HepG2 (cell line): ENCODE measurements at regions not wholly inside any gene's neighbourhood (a gene's known extent, or its start where the extent isn't known, plus 50 kb on each side); places are given as distances from the start of the nearest gene placed in this dataset.

Experiments
- ATAC-seq: fragments of 200-7000 bp; cut with Tn5 transposase; 3 replicates; pipeline ENCODE4 v1.9.1; 2020; ENCODE audit warnings: mild to moderate bottlenecking, moderate library complexity
- BruUV-seq: library from RNA; stranded (reverse); fragments of 400-500 nt; replicated peaks from 2 replicates; lab custom pipeline; 2021; lab: Mats Ljungman, UMichigan
- CTCF ChIA-PET: fragments of 300-600 bp; formaldehyde crosslinking; extraction: SDS; loops from one replicate; lab custom pipeline; 2021; ENCODE audit warnings: low total read pairs, inconsistent platforms, low intra/inter-chr PET ratio; lab: Yijun Ruan, JAX
- POLR2A ChIA-PET: fragments of 350-600 bp; sonication (Branson Sonifier 250); formaldehyde crosslinking; loops from one replicate; lab custom pipeline; 2020; ENCODE audit warnings: antibody characterized with exemption, inconsistent platforms; lab: Yijun Ruan, JAX
- DNase-seq: peaks from one replicate; pipeline ENCODE4 v3.0.0-alpha.2; 2015; ENCODE audit warnings: low spot score
- FAIRE-seq: peaks from 3 replicates; lab custom pipeline; 2011; peaks lifted over from hg19 to GRCh38; lab: Jason Lieb, UNC
- H2AFZ ChIP-seq: one replicate; pipeline ENCODE4 v1.6.1; 2011; ENCODE audit warnings: low read length, inconsistent platforms
- H3K27ac ChIP-seq: fragments of 300-600 bp; 3 replicates; pipeline ENCODE4 v1.8.0; 2011; ENCODE audit warnings: mixed run types, mild to moderate bottlenecking, mixed read lengths, low read length, inconsistent platforms; ENCODE audit not compliant: insufficient read depth; ENCODE audit errors: extremely low read length
- H3K27me3 ChIP-seq, 2 experiments: fragments of 200-600 bp in 1 of 2; 2 replicates in 1 of 2; 3 replicates in 1 of 2; pipeline versions ENCODE4 v1.6.0 to v1.8.0; 2011; ENCODE audit warnings: low read length in 2 of 2, mild to moderate bottlenecking in 2 of 2, moderate library complexity in 2 of 2, inconsistent platforms in 1 of 2; ENCODE audit not compliant: insufficient read depth in 2 of 2, control insufficient read depth in 1 of 2
- H3K36me3 ChIP-seq, 2 experiments: fragments of 200-600 bp in 1 of 2; replicated peaks in 1 of 2; 2 replicates in 1 of 2; 3 replicates in 1 of 2; pipeline versions ENCODE4 v1.5.1 to v1.8.0; 2011; ENCODE audit warnings: low read length in 2 of 2, inconsistent platforms in 1 of 2; ENCODE audit not compliant: insufficient read depth in 2 of 2, control insufficient read depth in 1 of 2
- H3K4me1 ChIP-seq: 2 replicates; pipeline ENCODE4 v1.5.1; 2012; ENCODE audit warnings: low read length, inconsistent platforms; ENCODE audit not compliant: insufficient read depth
- H3K4me2 ChIP-seq: 2 replicates; pipeline ENCODE4 v1.6.0; 2011; ENCODE audit warnings: low read depth, low read length, inconsistent platforms
- H3K4me3 ChIP-seq, 3 experiments: fragments of 200-600 bp in 1 of 3; sonication (generic), shearing (Covaris generic) in 1 of 3; replicated peaks in 1 of 3; 2 replicates each; pipeline ENCODE4 v1.5.1; 2011 to 2016; ENCODE audit warnings: low read length in 3 of 3, inconsistent platforms in 2 of 3, low read depth in 2 of 3, mild to moderate bottlenecking in 2 of 3, control low read depth in 1 of 3, mixed read lengths in 1 of 3; ENCODE audit not compliant: insufficient read depth in 1 of 3
- H3K79me2 ChIP-seq: one replicate; pipeline ENCODE4 v1.6.1; 2011; ENCODE audit warnings: low read length, inconsistent platforms; ENCODE audit not compliant: insufficient read depth
- H3K9ac ChIP-seq: 2 replicates; pipeline ENCODE4 v1.6.0; 2011; ENCODE audit warnings: mild to moderate bottlenecking, low read depth, low read length, inconsistent platforms; ENCODE audit not compliant: insufficient read depth
- H3K9me3 ChIP-seq: 2 replicates; pipeline ENCODE4 v1.5.1; 2012; ENCODE audit warnings: mild to moderate bottlenecking, low read length
- H4K20me1 ChIP-seq: 2 replicates; pipeline ENCODE4 v1.6.0; 2011; ENCODE audit warnings: inconsistent platforms, mild to moderate bottlenecking, low read length, moderate library complexity; ENCODE audit not compliant: insufficient read depth
- DNMT1 ChIP-seq: sonication (generic); formaldehyde crosslinking; IDR thresholded peaks from 2 replicates; pipeline ENCODE4 v1.5.1; 2020; ENCODE audit warnings: mild to moderate bottlenecking, missing genetic modification reagents
- SOX6 ChIP-seq, 2 experiments: fragments of 450-650 bp in 1 of 2; sonication (generic) in 1 of 2; formaldehyde crosslinking in 1 of 2; IDR thresholded peaks; 2 replicates each; pipeline versions ENCODE4 v1.4.0 to v1.6.1; 2017 to 2020; ENCODE audit warnings: antibody characterized with exemption in 1 of 2, mild to moderate bottlenecking in 1 of 2, missing genetic modification reagents in 1 of 2
- STAT5B ChIP-seq: sonication (generic); formaldehyde crosslinking; IDR thresholded peaks from 2 replicates; pipeline ENCODE4 v1.4.0; 2020; ENCODE audit warnings: missing genetic modification reagents
- THAP11 ChIP-seq: IDR thresholded peaks from 2 replicates; pipeline ENCODE4 v1.6.1; 2016; ENCODE audit warnings: missing biosample characterization, missing genetic modification reagents
- WGBS: methylation state at CpG from one replicate; pipeline ENCODE4 v1.1.6; 2017; ENCODE audit warnings: low lambda C conversion rate; 5-methylcytosine and 5-hydroxymethylcytosine counted together
- in situ Hi-C: cut with HindIII; loops from 2 replicates; pipeline ENCODE4 v1.10.0; 2017; ENCODE audit warnings: low pct_unique_long_range_greater_than_20kb; ENCODE audit not compliant: extremely low pct_ligation_motif_present
- intact Hi-C: fragments of 100-400 bp; cut with micrococcal nuclease; formaldehyde crosslinking; loops from one replicate; pipeline ENCODE4 v1.10.0; 2022; ENCODE audit not compliant: unreplicated experiment

DNA sequence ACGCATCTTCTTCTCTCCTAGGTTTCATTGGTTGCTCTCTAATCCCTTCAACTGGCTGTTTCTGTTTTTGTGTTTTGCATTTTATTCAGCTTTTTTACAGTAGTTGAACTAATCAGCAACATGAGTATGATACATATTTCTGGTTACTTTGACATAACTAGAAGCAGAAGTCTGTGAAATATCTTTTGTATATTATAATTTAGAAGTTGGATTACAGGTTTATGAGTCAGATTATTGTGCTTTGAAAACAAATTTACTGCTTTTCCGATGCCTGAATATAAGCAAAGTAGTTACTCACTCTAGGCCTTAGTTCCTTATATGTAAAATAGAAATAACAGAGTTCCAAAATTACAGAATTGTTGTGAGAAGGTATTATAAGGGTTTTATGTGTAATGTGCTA lies 96.2 kb upstream of the MEOX2 start:
- no peak overlapping the region for H3K4me2 ChIP-seq
- peaks cover 46% of the 10 kb centered on the region for H3K9me3 ChIP-seq
- in situ Hi-C loops, result no loop called here
- no peaks in the 10 kb centered on the region for H3K4me1 ChIP-seq
- H3K9ac ChIP-seq, result no peak overlapping the region
- ChIA-PET CTCF (no interaction called here), POLR2A (no interaction called here)
- intact Hi-C loops, result no loop called here
- H3K27ac ChIP-seq, result no peak overlapping the region
- no peaks in the 10 kb centered on the region for H3K79me2 ChIP-seq
- H3K27me3 ChIP-seq, result no peaks in the 10 kb centered on the region
- H3K4me3 ChIP-seq, result no peak overlapping the region
- ATAC-seq, result no peak
- H2AFZ ChIP-seq, result no peak overlapping the region
- H4K20me1 ChIP-seq, result no peaks in the 10 kb centered on the region
- DNase-seq, result no peak
- FAIRE-seq, result no peak
- H3K36me3 ChIP-seq, result no peaks in the 10 kb centered on the region
- TF ChIP-seq DNMT1 (CRISPR knock-in tag), result no peak
- no peak for TF ChIP-seq THAP11
- no TSS peak for BruUV-seq
- 1% methylated on average over 2 of the region's 2 CpGs for WGBS

DNA sequence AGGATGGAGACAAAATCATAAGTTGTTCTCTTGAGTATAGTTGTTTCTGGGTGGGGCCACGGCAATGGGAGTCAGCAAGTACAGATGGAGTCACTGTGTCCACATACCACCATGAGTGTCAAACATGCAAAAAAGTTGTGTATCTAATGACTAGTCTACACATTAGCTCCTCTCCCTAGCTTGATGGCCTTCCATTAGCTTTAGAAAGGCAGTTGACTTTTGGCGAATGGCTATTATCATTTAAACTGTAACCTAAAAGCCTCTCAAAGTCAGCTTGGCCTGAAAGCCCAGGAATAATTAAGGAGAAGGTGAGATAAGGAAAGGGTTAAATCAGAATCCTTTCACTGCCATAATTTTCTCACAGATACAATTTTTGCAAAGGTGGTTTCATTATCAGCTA lies 95.5 kb upstream of the MEOX2 start:
- TF ChIP-seq STAT5B (CRISPR knock-in tag) (no peak), SOX6 (IDR thresholded peaks at IDR 0.05) (no peak), SOX6 (CRISPR knock-in tag; IDR thresholded peaks at IDR 0.05) (no peak)
- POLR2A ChIA-PET, result no interaction called here
- ATAC-seq (no peak), DNase-seq (no peak), FAIRE-seq (no peak)
- CTCF ChIA-PET, result no interaction called here
- Histone ChIP-seq H3K9ac (no peak overlapping the region), H2AFZ (no peak overlapping the region), H3K4me2 (no peak overlapping the region), H3K79me2 (no peaks in the 10 kb centered on the region), H3K9me3 (peaks cover 43% of the 10 kb centered on the region), H3K4me1 (no peaks in the 10 kb centered on the region), H3K27ac (no peak overlapping the region), H3K4me3 (no peak overlapping the region), H3K36me3 (no peaks in the 10 kb centered on the region), H4K20me1 (no peaks in the 10 kb centered on the region), H3K27me3 (no peaks in the 10 kb centered on the region)
- intact Hi-C loops (no loop called here), in situ Hi-C loops (no loop called here)
- WGBS, result 7% methylated on average over 2 of the region's 2 CpGs
- no TSS peak for BruUV-seq
